ENCODE measurements at regions not wholly inside any gene's neighbourhood (a gene's known extent, or its start where the extent isn't known, plus 50 kb on each side); places are given as distances from the start of the nearest gene placed in this dataset.

- no peaks in the 10 kb centered on the region for H3K9me3 ChIP-seq
- intact Hi-C loops (cut with DNase I) = no loop called here
Observed at GRCh38 chr10:36198322-36198721, 556.2 kb upstream of the FZD8 start.

GRCh38 chr10:36195364-36195763 is 553.3 kb upstream of the FZD8 start:
- Histone ChIP-seq H3K9me3 (peaks cover 0 to 3% (median 0%) of the 10 kb centered on the region in 4 donors), H3K36me3 (no peaks in the 10 kb centered on the region), H3K27ac (no peak overlapping the region), H3K27me3 (no peaks in the 10 kb centered on the region), H3K4me3 (no peak overlapping the region), H3K4me1 (no peaks in the 10 kb centered on the region)
- intact Hi-C loops (cut with DNase I) = no loop called here
- WGBS (ENCODE audit: insufficient coverage, low coverage, low lambda C conversion rate, missing lambda C conversion rate) = 72% methylated on average over 3 of the region's 3 CpGs
- TF ChIP-seq POLR2A (IDR thresholded peaks at IDR 0.05) = no peak
- TF ChIP-seq CTCF (IDR thresholded peaks at IDR 0.05) = no peak
- DNase-seq = no peak
- ATAC-seq = no peak

More at GRCh38 chr10:36198322-36198721, 556.2 kb upstream of the FZD8 start:
- TF ChIP-seq POLR2A (IDR thresholded peaks at IDR 0.05) (no peak), CTCF (IDR thresholded peaks at IDR 0.05) (no peak)
- Histone ChIP-seq H3K4me3 (no peak overlapping the region), H3K27ac (no peak overlapping the region), H3K36me3 (no peaks in the 10 kb centered on the region), H3K27me3 (no peaks in the 10 kb centered on the region), H3K4me1 (no peaks in the 10 kb centered on the region)
- ATAC-seq = no peak
- no peak for DNase-seq

- H3K9me3 ChIP-seq = peaks cover 0 to 3% (median 0%) of the 10 kb centered on the region in 4 donors
- 74% methylated on average over 4 of the region's 4 CpGs for WGBS (ENCODE audit: insufficient coverage, low coverage, low lambda C conversion rate, missing lambda C conversion rate)
- intact Hi-C loops (cut with DNase I) = no loop called here
Observed at GRCh38 chr10:36194276-36194675, 552.2 kb upstream of the FZD8 start.

GRCh38 chr10:36191009-36191408 is 548.9 kb upstream of the FZD8 start:
- Histone ChIP-seq H3K9me3 (peaks cover 0 to 3% (median 0%) of the 10 kb centered on the region in 4 donors), H3K27ac (no peak overlapping the region), H3K4me3 (no peak overlapping the region), H3K4me1 (no peaks in the 10 kb centered on the region), H3K36me3 (no peaks in the 10 kb centered on the region), H3K27me3 (no peaks in the 10 kb centered on the region)
- ATAC-seq (no peak), DNase-seq (no peak)
- TF ChIP-seq POLR2A (IDR thresholded peaks at IDR 0.05) (no peak), CTCF (IDR thresholded peaks at IDR 0.05) (no peak)
- WGBS (ENCODE audit: insufficient coverage, low coverage, low lambda C conversion rate, missing lambda C conversion rate) = 80% methylated on average over 1 of the region's 1 CpG
- intact Hi-C loops (cut with DNase I) = no loop called here

More at GRCh38 chr10:36194276-36194675, 552.2 kb upstream of the FZD8 start:
- DNase-seq (no peak), ATAC-seq (no peak)
- H3K27ac ChIP-seq = no peak overlapping the region
- H3K4me1 ChIP-seq = no peaks in the 10 kb centered on the region
- H3K36me3 ChIP-seq = no peaks in the 10 kb centered on the region
- TF ChIP-seq CTCF (IDR thresholded peaks at IDR 0.05) (no peak), POLR2A (IDR thresholded peaks at IDR 0.05) (no peak)
- H3K27me3 ChIP-seq = no peaks in the 10 kb centered on the region
- H3K4me3 ChIP-seq = no peak overlapping the region

GRCh38 chr10:36188461-36188860 is 546.4 kb upstream of the FZD8 start:
- ATAC-seq (no peak), DNase-seq (no peak)
- Histone ChIP-seq H3K27ac (no peak overlapping the region), H3K9me3 (peaks cover 0 to 3% (median 0%) of the 10 kb centered on the region in 4 donors), H3K27me3 (no peaks in the 10 kb centered on the region), H3K4me1 (no peaks in the 10 kb centered on the region), H3K4me3 (no peak overlapping the region), H3K36me3 (no peaks in the 10 kb centered on the region)
- TF ChIP-seq POLR2A (IDR thresholded peaks at IDR 0.05) = no peak
- WGBS (ENCODE audit: insufficient coverage, low coverage, low lambda C conversion rate, missing lambda C conversion rate) = 42% methylated on average over 4 of the region's 4 CpGs
- intact Hi-C loops (cut with DNase I) = no loop called here

Data from right lobe of liver (tissue), 6 donors.